Stomach (tissue), 4 donors: ENCODE measurements at regions not wholly inside any gene's neighbourhood (a gene's known extent, or its start where the extent isn't known, plus 50 kb on each side); places are given as distances from the start of the nearest gene placed in this dataset.

Experiments used
- EP300 ChIP-seq: sonication (generic); formaldehyde crosslinking; IDR thresholded peaks from one replicate; pipeline ENCODE4 v1.6.1; 2017; ENCODE audit warnings: antibody characterized with exemption
- POLR2A ChIP-seq, 4 donors: fragments of 450-650 bp; IDR thresholded peaks; one replicate each; pipeline ENCODE4 v1.6.1; 2016; ENCODE audit warnings: antibody characterized with exemption in 4 of 4, control low read depth in 2 of 4, mild to moderate bottlenecking in 1 of 4, moderate library complexity in 1 of 4
- POLR2AphosphoS5 ChIP-seq, 3 donors: sonication (generic); formaldehyde crosslinking; IDR thresholded peaks; one replicate each; pipeline ENCODE4 v1.6.1; 2016; ENCODE audit warnings: antibody characterized with exemption in 3 of 3
- TF ChIP-seq, protein P1 (sequence below), 7 experiments: fragments of 450-650 bp in 4 of 7; fragments of 200-600 bp in 3 of 7; sonication (generic) in 3 of 7; IDR thresholded peaks; one replicate each; pipeline ENCODE4 v1.5.1; 2016 to 2019; ENCODE audit warnings: antibody characterized with exemption in 7 of 7, control low read depth in 2 of 7, mild to moderate bottlenecking in 1 of 7

DNA sequence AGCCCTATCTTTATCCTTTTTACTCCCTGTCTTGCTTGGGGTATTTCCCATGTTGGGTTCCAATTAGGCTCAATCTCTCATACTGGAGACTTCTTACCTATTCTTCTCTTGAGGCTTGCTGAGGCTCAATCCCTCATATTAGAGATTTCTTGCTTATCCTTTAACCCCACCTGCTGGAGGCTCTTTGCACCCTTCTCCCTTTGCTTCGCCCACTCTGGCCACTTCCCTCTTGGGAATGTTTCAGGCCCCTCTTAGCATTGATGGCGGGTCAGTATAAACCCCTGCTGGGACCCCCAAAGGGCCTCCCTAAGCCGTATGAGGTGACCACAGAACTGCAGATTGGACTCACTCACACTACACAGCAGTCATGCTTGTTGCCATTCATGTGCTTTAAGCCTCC is 69.3 kb upstream of the CDK20 start:
- TF ChIP-seq, protein P1, sequence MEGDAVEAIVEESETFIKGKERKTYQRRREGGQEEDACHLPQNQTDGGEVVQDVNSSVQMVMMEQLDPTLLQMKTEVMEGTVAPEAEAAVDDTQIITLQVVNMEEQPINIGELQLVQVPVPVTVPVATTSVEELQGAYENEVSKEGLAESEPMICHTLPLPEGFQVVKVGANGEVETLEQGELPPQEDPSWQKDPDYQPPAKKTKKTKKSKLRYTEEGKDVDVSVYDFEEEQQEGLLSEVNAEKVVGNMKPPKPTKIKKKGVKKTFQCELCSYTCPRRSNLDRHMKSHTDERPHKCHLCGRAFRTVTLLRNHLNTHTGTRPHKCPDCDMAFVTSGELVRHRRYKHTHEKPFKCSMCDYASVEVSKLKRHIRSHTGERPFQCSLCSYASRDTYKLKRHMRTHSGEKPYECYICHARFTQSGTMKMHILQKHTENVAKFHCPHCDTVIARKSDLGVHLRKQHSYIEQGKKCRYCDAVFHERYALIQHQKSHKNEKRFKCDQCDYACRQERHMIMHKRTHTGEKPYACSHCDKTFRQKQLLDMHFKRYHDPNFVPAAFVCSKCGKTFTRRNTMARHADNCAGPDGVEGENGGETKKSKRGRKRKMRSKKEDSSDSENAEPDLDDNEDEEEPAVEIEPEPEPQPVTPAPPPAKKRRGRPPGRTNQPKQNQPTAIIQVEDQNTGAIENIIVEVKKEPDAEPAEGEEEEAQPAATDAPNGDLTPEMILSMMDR (IDR thresholded peaks at IDR 0.05): no peak
- TF ChIP-seq POLR2A (IDR thresholded peaks at IDR 0.05) (no peak), POLR2AphosphoS5 (IDR thresholded peaks at IDR 0.05) (no peak), EP300 (no peak)
